Body of pancreas (tissue), 4 donors: ENCODE measurements at regions not wholly inside any gene's neighbourhood (a gene's known extent, or its start where the extent isn't known, plus 50 kb on each side); places are given as distances from the start of the nearest gene placed in this dataset.

ENCODE experiments used
- ATAC-seq: fragments of 150-250 bp; one replicate; pipeline ENCODE4 v1.9.1; 2016
- DNase-seq, 4 donors: peaks; one replicate each; pipeline ENCODE4 v3.0.0-alpha.2; 2019
- H3K27ac ChIP-seq, 4 donors: fragments of 200-600 bp; sonication (generic); 1 replicate in 3 of 4; 2 replicates in 1 of 4; pipeline versions ENCODE4 v1.5.1 to v1.6.1; 2016 to 2019; ENCODE audit warnings: mild to moderate bottlenecking in 1 of 4, mixed read lengths in 1 of 4, moderate library complexity in 1 of 4
- H3K27me3 ChIP-seq, 2 donors: fragments of 200-600 bp; sonication (generic); one replicate each; pipeline ENCODE4 v1.6.0; 2016; ENCODE audit warnings: mild to moderate bottlenecking in 1 of 2
- H3K36me3 ChIP-seq, 2 donors: fragments of 200-600 bp; sonication (generic); replicated peaks in 1 of 2; 2 replicates each; pipeline ENCODE4 v1.5.1; 2016; ENCODE audit warnings: low read depth in 2 of 2; ENCODE audit not compliant: insufficient read depth in 1 of 2
- H3K4me1 ChIP-seq: fragments of 200-600 bp; sonication (generic); one replicate; pipeline ENCODE4 v1.6.0; 2016
- H3K4me3 ChIP-seq, 2 donors: fragments of 200-600 bp; sonication (generic); 1 replicate in 1 of 2; 2 replicates in 1 of 2; pipeline ENCODE4 v1.5.1; 2016 to 2019
- H3K9me3 ChIP-seq, 3 donors: fragments of 200-600 bp; sonication (generic); 1 replicate in 2 of 3; 2 replicates in 1 of 3; pipeline ENCODE4 v1.5.1; 2016
- CTCF ChIP-seq, 7 experiments: fragments of 450-650 bp in 4 of 7; fragments of 200-600 bp in 3 of 7; sonication (generic) in 3 of 7; IDR thresholded peaks; one replicate each; pipeline ENCODE4 v1.5.1; 2016 to 2019; ENCODE audit warnings: antibody characterized with exemption in 7 of 7
- POLR2A ChIP-seq, 3 donors: fragments of 450-650 bp; IDR thresholded peaks; one replicate each; pipeline ENCODE4 v1.6.1; 2016; ENCODE audit warnings: antibody characterized with exemption in 3 of 3, mild to moderate bottlenecking in 2 of 3
- WGBS, 2 donors: methylation state at CpG; one replicate each; pipeline ENCODE4 v1.1.5; 2017; 5-methylcytosine and 5-hydroxymethylcytosine counted together
- intact Hi-C: fragments of 100-400 bp; cut with DNase I; formaldehyde crosslinking; loops from one replicate; pipeline ENCODE4 v1.15.1; 2023

GRCh38 chr3:124563376-124563775 lies 166.9 kb upstream of the UMPS start:
- DNase-seq (no peak), ATAC-seq (no peak)
- TF ChIP-seq POLR2A (IDR thresholded peaks at IDR 0.05) (no peak), CTCF (IDR thresholded peaks at IDR 0.05) (no peak)
- intact Hi-C loops: no loop called here
- WGBS, 2 donors: 83 to 87% methylated on average over 3 of the region's 3 CpGs
- no peaks in the 10 kb centered on the region for H3K27me3 ChIP-seq
- no peak overlapping the region for H3K4me3 ChIP-seq
- no peaks in the 10 kb centered on the region for H3K9me3 ChIP-seq
- no peak overlapping the region for H3K27ac ChIP-seq
- peaks cover 26% of the 10 kb centered on the region for H3K4me1 ChIP-seq
- H3K36me3 ChIP-seq: no peaks in the 10 kb centered on the region

DNA sequence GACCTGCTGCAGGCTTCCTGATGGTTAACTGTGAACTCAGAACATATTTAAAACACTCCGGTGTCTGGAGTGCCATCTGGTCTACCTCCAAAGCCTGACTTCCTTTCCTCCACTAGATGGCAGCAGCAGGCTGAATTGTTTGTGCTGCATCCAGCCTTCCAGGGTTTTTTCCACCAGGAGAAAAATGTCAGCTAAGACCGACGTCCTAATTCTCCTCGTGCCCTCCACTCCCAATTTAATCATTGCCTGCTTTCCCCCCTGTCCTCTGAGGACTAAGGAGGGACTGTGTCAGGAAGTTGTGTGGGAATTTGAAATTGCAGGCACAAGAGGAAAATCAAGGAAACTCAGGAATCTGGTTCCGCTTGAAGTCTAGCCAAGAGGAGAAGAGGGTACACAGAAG lies 165.2 kb upstream of the UMPS start:
- Histone ChIP-seq H3K27me3 (no peaks in the 10 kb centered on the region), H3K4me1 (peaks cover 23% of the 10 kb centered on the region), H3K9me3 (no peaks in the 10 kb centered on the region), H3K36me3 (no peaks in the 10 kb centered on the region), H3K4me3 (no peak overlapping the region), H3K27ac (no peak overlapping the region)
- intact Hi-C loops: loop anchor here (5.0 kb wide), 1 partner anchor 122 kb away; no protein-coding TSS in a partner anchor
- TF ChIP-seq CTCF (IDR thresholded peaks at IDR 0.05) (peak; percentile 79 to 97 (median 94)), POLR2A (IDR thresholded peaks at IDR 0.05) (no peak)
- DNase-seq (peak; percentile 85 to 86 (median 86)), ATAC-seq (peak; percentile 86)
- WGBS, 2 donors: 17 to 19% methylated on average over 5 of the region's 5 CpGs

- Histone ChIP-seq H3K4me1 (peaks cover 26% of the 10 kb centered on the region), H3K9me3 (no peaks in the 10 kb centered on the region), H3K4me3 (no peak overlapping the region), H3K27ac (no peak overlapping the region), H3K27me3 (no peaks in the 10 kb centered on the region), H3K36me3 (no peaks in the 10 kb centered on the region)
- TF ChIP-seq CTCF (IDR thresholded peaks at IDR 0.05) (no peak), POLR2A (IDR thresholded peaks at IDR 0.05) (no peak)
- ATAC-seq (no peak), DNase-seq (peak in 3 of 4 donors; percentile 29 to 49 (median 37))
- intact Hi-C loops: loop anchor here (5.0 kb wide), 1 partner anchor 122 kb away; no protein-coding TSS in a partner anchor
- WGBS, 2 donors: 30 to 40% methylated on average over 6 of the region's 6 CpGs
Observed at GRCh38 chr3:124565551-124565950, 164.7 kb upstream of the UMPS start.

DNA sequence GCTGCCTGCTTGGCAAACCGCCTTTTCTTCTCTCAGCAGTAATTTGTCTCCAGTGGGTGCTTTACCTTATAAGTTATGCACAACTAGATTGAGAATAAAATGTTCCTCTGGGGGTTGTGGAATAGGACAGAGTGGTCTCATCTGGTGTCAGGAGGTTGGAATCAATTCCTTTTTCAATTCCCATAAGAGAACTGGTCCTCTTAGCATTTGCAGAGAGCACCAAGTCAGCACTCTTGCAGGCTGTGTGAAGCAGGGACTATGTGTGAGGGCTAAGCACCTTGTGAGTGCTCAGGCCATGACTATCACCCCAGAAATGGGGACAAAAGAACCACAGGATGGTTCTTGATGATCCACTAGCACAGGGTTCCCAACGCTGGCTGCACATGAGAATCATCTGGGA lies 163.6 kb upstream of the UMPS start:
- H3K27me3 ChIP-seq: no peaks in the 10 kb centered on the region
- H3K36me3 ChIP-seq: no peaks in the 10 kb centered on the region
- H3K27ac ChIP-seq: no peak overlapping the region
- DNase-seq: no peak
- H3K4me3 ChIP-seq: no peak overlapping the region
- no peaks in the 10 kb centered on the region for H3K9me3 ChIP-seq
- ATAC-seq: no peak
- TF ChIP-seq CTCF (IDR thresholded peaks at IDR 0.05) (no peak), POLR2A (IDR thresholded peaks at IDR 0.05) (no peak)
- 60 to 96% methylated on average over 2 of the region's 2 CpGs for WGBS, 2 donors
- intact Hi-C loops: loop anchor here (5.0 kb wide), 1 partner anchor 121 kb away; no protein-coding TSS in a partner anchor
- H3K4me1 ChIP-seq: peaks cover 26% of the 10 kb centered on the region

- 83% methylated on average over 1 of the region's 1 CpG; no CpG with 5 or more reads in 1 of the 2 donors for WGBS, 2 donors
- Histone ChIP-seq H3K27me3 (no peaks in the 10 kb centered on the region), H3K9me3 (no peaks in the 10 kb centered on the region), H3K36me3 (no peaks in the 10 kb centered on the region), H3K27ac (no peak overlapping the region), H3K4me1 (peaks cover 26% of the 10 kb centered on the region), H3K4me3 (no peak overlapping the region)
- ATAC-seq (no peak), DNase-seq (no peak)
- intact Hi-C loops: loop anchor here (5.0 kb wide), 1 partner anchor 120 kb away; no protein-coding TSS in a partner anchor
- TF ChIP-seq CTCF (IDR thresholded peaks at IDR 0.05): no peak
- TF ChIP-seq POLR2A (IDR thresholded peaks at IDR 0.05): no peak
Observed at GRCh38 chr3:124567179-124567578, 163.1 kb upstream of the UMPS start.
